H1 (cell line): ENCODE measurements at regions not wholly inside any gene's neighbourhood (a gene's known extent, or its start where the extent isn't known, plus 50 kb on each side); places are given as distances from the start of the nearest gene placed in this dataset.

ENCODE experiments used
- CTBP2 ChIP-seq: IDR thresholded peaks from 2 replicates; pipeline ENCODE4 v1.7.0; 2011; ENCODE audit warnings: borderline replicate concordance, mild to moderate bottlenecking, moderate library complexity, mixed read lengths, low read length; ENCODE audit not compliant: insufficient read depth, insufficient read length
- E2F6 ChIP-seq: IDR thresholded peaks from 2 replicates; pipeline ENCODE4 v1.6.1; 2012; ENCODE audit warnings: inconsistent platforms
- EP300 ChIP-seq, 2 experiments: IDR thresholded peaks; 1 replicate in 1 of 2; 2 replicates in 1 of 2; pipeline ENCODE4 v1.6.1; 2011 to 2012; ENCODE audit warnings: low read depth in 2 of 2, low read length in 2 of 2, mild to moderate bottlenecking in 2 of 2, borderline replicate concordance in 1 of 2, inconsistent platforms in 1 of 2, moderate library complexity in 1 of 2
- GTF2F1 ChIP-seq: IDR thresholded peaks from 2 replicates; pipeline ENCODE4 v1.6.1; 2012; ENCODE audit warnings: low read depth, low read length, improper control_type of control experiment, borderline replicate concordance
- RNF2 ChIP-seq: fragments of 200-900, 300-1000 bp; sonication (generic); IDR thresholded peaks from 2 replicates; pipeline ENCODE4 v1.7.1; 2016; ENCODE audit warnings: borderline replicate concordance, low read depth, mild to moderate bottlenecking, antibody characterized with exemption, low read length; ENCODE audit not compliant: poor library complexity, severe bottlenecking; ENCODE audit errors: missing control alignments

GRCh38 chr2:220744861-220745260, 827.2 kb downstream of the EPHA4 start (continued):
- TF ChIP-seq CTBP2 (no peak), GTF2F1 (no peak), EP300 (IDR thresholded peaks at IDR 0.05; ENCODE audit: borderline replicate concordance in 1 of 2, low read depth in 2 of 2, low read length in 2 of 2) (no peak), E2F6 (no peak), RNF2 (no peak)
